ENCODE measurements at regions not wholly inside any gene's neighbourhood (a gene's known extent, or its start where the extent isn't known, plus 50 kb on each side); places are given as distances from the start of the nearest gene placed in this dataset.

- no peak for TF ChIP-seq PKNOX1 (IDR thresholded peaks at IDR 0.05)
- TF ChIP-seq FOXM1 (IDR thresholded peaks at IDR 0.05; ENCODE audit: borderline replicate concordance) = no peak
- no peak for TF ChIP-seq ELF4 (IDR thresholded peaks at IDR 0.05)
- TF ChIP-seq SP1 (IDR thresholded peaks at IDR 0.05) = no peak
- TF ChIP-seq BHLHE40 (IDR thresholded peaks at IDR 0.05; ENCODE audit: borderline replicate concordance) = no peak
- no peak for TF ChIP-seq CTBP1 (IDR thresholded peaks at IDR 0.05; ENCODE audit: borderline replicate concordance)
- no peak for TF ChIP-seq ZNF384 (IDR thresholded peaks at IDR 0.05)
- no peak for TF ChIP-seq ARNT (IDR thresholded peaks at IDR 0.05)
- no peak for TF ChIP-seq TARDBP (IDR thresholded peaks at IDR 0.05)
- no peak for TF ChIP-seq SUZ12 (IDR thresholded peaks at IDR 0.05)
- TF ChIP-seq L3MBTL2 (conservative IDR thresholded peaks at IDR 0.05) = no peak
- no peak for TF ChIP-seq FOXA1 (IDR thresholded peaks at IDR 0.05)
- TF ChIP-seq FOXK2 (IDR thresholded peaks at IDR 0.05) = no peak
- no peak for TF ChIP-seq HDGF (IDR thresholded peaks at IDR 0.05; ENCODE audit: borderline replicate concordance)
Measured at GRCh38 chr2:236971919-236972381, 113.7 kb upstream of the COPS8 start.

Data from HEK293T (cell line).